Peyer's patch (tissue), 4 donors: ENCODE measurements at regions not wholly inside any gene's neighbourhood (a gene's known extent, or its start where the extent isn't known, plus 50 kb on each side); places are given as distances from the start of the nearest gene placed in this dataset.

Source experiments
- CTCF ChIP-seq, 6 experiments: fragments of 450-650 bp in 4 of 6; fragments of 200-600 bp in 2 of 6; sonication (generic) in 1 of 6; IDR thresholded peaks; one replicate each; pipeline ENCODE4 v1.5.1; 2017 to 2019; ENCODE audit warnings: antibody characterized with exemption in 6 of 6, mild to moderate bottlenecking in 3 of 6, moderate library complexity in 1 of 6
- POLR2A ChIP-seq, 2 donors: fragments of 450-650 bp; IDR thresholded peaks; one replicate each; pipeline ENCODE4 v1.5.1; 2017; ENCODE audit warnings: antibody characterized with exemption in 2 of 2, mild to moderate bottlenecking in 2 of 2, moderate library complexity in 2 of 2

GRCh38 chr1:34426325-34426896, 249.7 kb downstream of the C1orf94 start:
- no peak for TF ChIP-seq POLR2A (IDR thresholded peaks at IDR 0.05)
- peak in 1 of 6 experiments; percentile 40 for TF ChIP-seq CTCF (IDR thresholded peaks at IDR 0.05)
